Keratinocyte (primary cell): ENCODE measurements at regions not wholly inside any gene's neighbourhood (a gene's known extent, or its start where the extent isn't known, plus 50 kb on each side); places are given as distances from the start of the nearest gene placed in this dataset.

Experiments
- DNase-seq: peaks from one replicate; pipeline ENCODE4 v3.0.0-alpha.2; 2011; ENCODE audit warnings: low read depth, missing footprints, low spot score
- FAIRE-seq: peaks from 2 replicates; lab custom pipeline; 2011; peaks lifted over from hg19 to GRCh38; lab: Jason Lieb, UNC
- H2AFZ ChIP-seq: 2 replicates; pipeline ENCODE4 v1.6.0; 2012; ENCODE audit warnings: low read length, control low read depth, inconsistent platforms; ENCODE audit not compliant: control insufficient read depth
- H3K27ac ChIP-seq: 2 replicates; pipeline ENCODE4 v1.5.1; 2011; ENCODE audit warnings: low read length; ENCODE audit not compliant: control insufficient read depth, insufficient read depth
- H3K27me3 ChIP-seq: 3 replicates; pipeline ENCODE4 v1.6.0; 2011; ENCODE audit warnings: low read length; ENCODE audit not compliant: control insufficient read depth, insufficient read depth; ENCODE audit errors: extremely low read depth
- H3K36me3 ChIP-seq, 2 experiments: 2 replicates in 1 of 2; 3 replicates in 1 of 2; pipeline ENCODE4 v1.5.1; 2011; ENCODE audit warnings: low read length in 2 of 2, mild to moderate bottlenecking in 1 of 2; ENCODE audit not compliant: control insufficient read depth in 2 of 2, insufficient read depth in 2 of 2; ENCODE audit errors: extremely low read depth in 1 of 2
- H3K4me1 ChIP-seq: 3 replicates; pipeline ENCODE4 v1.5.1; 2011; ENCODE audit warnings: low read length; ENCODE audit not compliant: control insufficient read depth, insufficient read depth; ENCODE audit errors: extremely low read depth
- H3K4me2 ChIP-seq: 3 replicates; pipeline ENCODE4 v1.6.0; 2011; ENCODE audit warnings: low read depth, low read length; ENCODE audit not compliant: control insufficient read depth, insufficient read depth; ENCODE audit errors: extremely low read depth
- H3K4me3 ChIP-seq, 3 experiments: fragments of 200-600 bp in 1 of 3; sonication (generic) in 1 of 3; 2 replicates in 2 of 3; 3 replicates in 1 of 3; pipeline ENCODE4 v1.5.1; 2011 to 2016; ENCODE audit warnings: low read length in 3 of 3, mild to moderate bottlenecking in 3 of 3, control low read depth in 2 of 3, inconsistent platforms in 1 of 3, low read depth in 1 of 3, mixed read lengths in 1 of 3, mixed run types in 1 of 3, moderate library complexity in 1 of 3; ENCODE audit not compliant: control insufficient read depth in 2 of 3, insufficient read depth in 2 of 3; ENCODE audit errors: extremely low read depth in 1 of 3
- H3K79me2 ChIP-seq: 2 replicates; pipeline ENCODE4 v1.6.0; 2012; ENCODE audit warnings: low read length; ENCODE audit not compliant: control insufficient read depth, insufficient read depth
- H3K9ac ChIP-seq: 3 replicates; pipeline ENCODE4 v1.6.0; 2011; ENCODE audit warnings: low read length; ENCODE audit not compliant: control insufficient read depth, insufficient read depth; ENCODE audit errors: extremely low read depth
- H3K9me1 ChIP-seq: 3 replicates; pipeline ENCODE4 v1.6.0; 2011; ENCODE audit warnings: low read length; ENCODE audit not compliant: control insufficient read depth, insufficient read depth; ENCODE audit errors: extremely low read depth
- H3K9me3 ChIP-seq: 2 replicates; pipeline ENCODE4 v1.5.1; 2012; ENCODE audit warnings: low read depth, low read length; ENCODE audit not compliant: control insufficient read depth
- H4K20me1 ChIP-seq: 3 replicates; pipeline ENCODE4 v1.6.0; 2011; ENCODE audit warnings: low read length; ENCODE audit not compliant: control insufficient read depth, insufficient read depth; ENCODE audit errors: extremely low read depth
- EZH2 ChIP-seq: IDR thresholded peaks from one replicate; pipeline ENCODE4 v1.6.1; 2012; ENCODE audit warnings: inconsistent platforms, mild to moderate bottlenecking, low read length, moderate library complexity
- dilution Hi-C: fragments of 300-500 bp; cut with MboI; formaldehyde crosslinking; loops from one replicate; pipeline ENCODE4 v1.7.0; 2020; ENCODE audit warnings: low sequenced_read_pairs; ENCODE audit not compliant: extremely low pct_ligation_motif_present
- TF ChIP-seq, protein P1 (sequence below), 3 experiments: IDR thresholded peaks in 1 of 3; conservative IDR thresholded peaks in 1 of 3; optimal IDR thresholded peaks in 1 of 3; 2 replicates in 2 of 3; 3 replicates in 1 of 3; pipeline versions ENCODE3 to v1.5.1; 2011; ENCODE audit warnings: low read length in 3 of 3, mild to moderate bottlenecking in 3 of 3, moderate library complexity in 2 of 3, control low read depth in 1 of 3, inconsistent platforms in 1 of 3; ENCODE audit not compliant: insufficient read depth in 2 of 3; ENCODE audit errors: extremely low read depth in 1 of 3

DNA sequence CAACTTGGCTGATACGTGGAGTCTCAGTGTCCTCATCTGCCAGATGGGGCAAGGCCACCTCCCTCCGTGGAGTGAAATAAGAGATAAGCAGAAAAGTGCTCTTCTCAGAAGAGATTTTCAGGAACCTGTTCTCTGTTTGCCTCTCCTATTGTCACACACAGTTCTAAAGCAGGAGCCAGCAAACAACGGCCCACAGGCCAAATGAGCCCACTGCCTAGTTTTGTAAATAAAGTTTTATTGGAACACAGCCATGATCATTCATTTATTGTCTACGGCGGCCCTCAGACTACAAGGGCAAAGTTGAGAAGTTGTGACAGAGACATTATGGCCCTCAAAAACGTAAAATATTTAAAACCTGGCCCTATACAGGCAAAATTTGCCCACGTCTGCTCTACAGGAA lies 256.8 kb upstream of the IGF1R start:
- dilution Hi-C loops, result no loop called here
- peaks cover 7% of the 10 kb centered on the region for H3K27me3 ChIP-seq
- no peak overlapping the region for H3K27ac ChIP-seq
- no peaks in the 10 kb centered on the region for H3K79me2 ChIP-seq
- H3K9me1 ChIP-seq, result no peaks in the 10 kb centered on the region
- H4K20me1 ChIP-seq, result no peaks in the 10 kb centered on the region
- no peaks in the 10 kb centered on the region for H3K4me1 ChIP-seq
- no peaks in the 10 kb centered on the region for H3K9me3 ChIP-seq
- FAIRE-seq (no peak), DNase-seq (no peak)
- H3K36me3 ChIP-seq, result no peaks in the 10 kb centered on the region
- TF ChIP-seq, protein P1, sequence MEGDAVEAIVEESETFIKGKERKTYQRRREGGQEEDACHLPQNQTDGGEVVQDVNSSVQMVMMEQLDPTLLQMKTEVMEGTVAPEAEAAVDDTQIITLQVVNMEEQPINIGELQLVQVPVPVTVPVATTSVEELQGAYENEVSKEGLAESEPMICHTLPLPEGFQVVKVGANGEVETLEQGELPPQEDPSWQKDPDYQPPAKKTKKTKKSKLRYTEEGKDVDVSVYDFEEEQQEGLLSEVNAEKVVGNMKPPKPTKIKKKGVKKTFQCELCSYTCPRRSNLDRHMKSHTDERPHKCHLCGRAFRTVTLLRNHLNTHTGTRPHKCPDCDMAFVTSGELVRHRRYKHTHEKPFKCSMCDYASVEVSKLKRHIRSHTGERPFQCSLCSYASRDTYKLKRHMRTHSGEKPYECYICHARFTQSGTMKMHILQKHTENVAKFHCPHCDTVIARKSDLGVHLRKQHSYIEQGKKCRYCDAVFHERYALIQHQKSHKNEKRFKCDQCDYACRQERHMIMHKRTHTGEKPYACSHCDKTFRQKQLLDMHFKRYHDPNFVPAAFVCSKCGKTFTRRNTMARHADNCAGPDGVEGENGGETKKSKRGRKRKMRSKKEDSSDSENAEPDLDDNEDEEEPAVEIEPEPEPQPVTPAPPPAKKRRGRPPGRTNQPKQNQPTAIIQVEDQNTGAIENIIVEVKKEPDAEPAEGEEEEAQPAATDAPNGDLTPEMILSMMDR (optimal IDR thresholded peaks at IDR 0.05 in 1 of 3, IDR thresholded peaks at IDR 0.05 in 1 of 3, conservative IDR thresholded peaks at IDR 0.05 in 1 of 3; ENCODE audit: extremely low read depth in 1 of 3, insufficient read depth in 2 of 3, low read length in 3 of 3), result no peak
- TF ChIP-seq EZH2, result no peak
- no peak overlapping the region for H2AFZ ChIP-seq
- no peak overlapping the region for H3K4me2 ChIP-seq
- H3K4me3 ChIP-seq, result no peak overlapping the region
- H3K9ac ChIP-seq, result no peak overlapping the region

DNA sequence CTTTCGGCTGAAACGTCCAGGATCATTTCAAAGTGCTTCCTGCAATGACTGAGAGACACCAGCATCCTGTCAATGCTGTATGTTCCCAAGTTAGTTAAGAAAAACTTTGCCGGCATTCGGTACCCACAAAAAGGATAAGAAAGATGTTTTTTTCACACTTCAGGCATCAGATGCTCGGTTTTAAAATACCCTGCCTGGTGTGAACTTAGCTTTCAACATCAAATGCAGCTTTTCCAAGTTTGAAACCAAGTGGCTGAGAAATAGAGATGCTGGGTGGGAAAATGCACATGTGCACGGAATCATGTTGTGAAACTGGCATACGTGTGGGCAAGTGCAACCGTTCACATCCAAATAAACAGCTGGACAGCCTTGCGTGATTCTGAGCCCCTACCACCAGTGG lies 254.9 kb upstream of the IGF1R start:
- no peak for FAIRE-seq
- dilution Hi-C loops, result no loop called here
- no peaks in the 10 kb centered on the region for H3K4me1 ChIP-seq

More for the DNA sequence above, 254.9 kb upstream of the IGF1R start:
- H3K9me3 ChIP-seq, result no peaks in the 10 kb centered on the region
- H3K79me2 ChIP-seq, result no peaks in the 10 kb centered on the region
- H3K27me3 ChIP-seq, result peaks cover 7% of the 10 kb centered on the region
- H4K20me1 ChIP-seq, result no peaks in the 10 kb centered on the region
- no peaks in the 10 kb centered on the region for H3K9me1 ChIP-seq
- H2AFZ ChIP-seq, result no peak overlapping the region
- no peak for DNase-seq
- no peak overlapping the region for H3K9ac ChIP-seq
- TF ChIP-seq, protein P1 (optimal IDR thresholded peaks at IDR 0.05 in 1 of 3, IDR thresholded peaks at IDR 0.05 in 1 of 3, conservative IDR thresholded peaks at IDR 0.05 in 1 of 3; ENCODE audit: extremely low read depth in 1 of 3, insufficient read depth in 2 of 3, low read length in 3 of 3), result no peak
- TF ChIP-seq EZH2, result no peak
- H3K4me2 ChIP-seq, result no peak overlapping the region
- H3K4me3 ChIP-seq, result no peak overlapping the region
- H3K36me3 ChIP-seq, result no peaks in the 10 kb centered on the region
- no peak overlapping the region for H3K27ac ChIP-seq
